ENCODE measurements at regions not wholly inside any gene's neighbourhood (a gene's known extent, or its start where the extent isn't known, plus 50 kb on each side); places are given as distances from the start of the nearest gene placed in this dataset.
"Not testable (repeated sequence)": the region's sequence is repeated elsewhere in the genome, so short reads cannot be mapped to it uniquely, and the experiment has no call there.

DNA sequence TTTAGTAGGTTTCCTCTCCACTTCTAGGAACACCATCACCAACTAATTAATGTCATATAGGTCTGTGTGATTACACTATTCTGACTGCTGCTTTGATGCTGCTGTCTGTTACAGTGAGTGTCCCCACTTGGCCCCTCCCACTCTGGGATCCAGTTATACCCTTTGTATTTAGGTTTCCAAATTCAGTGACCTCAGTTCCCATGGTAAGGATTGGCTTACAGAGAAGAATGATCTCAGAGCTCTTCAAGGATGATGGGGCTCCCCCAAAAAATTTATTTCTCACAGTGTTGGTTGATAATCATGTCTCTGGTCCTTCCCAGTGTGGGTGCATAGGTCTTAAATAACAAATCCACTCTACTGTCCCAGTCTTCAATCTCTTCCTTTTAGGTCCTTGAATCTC lies 210.0 kb upstream of the MYL2 start:
- no peaks in the 10 kb centered on the region for H3K36me3 ChIP-seq (ENCODE audit: insufficient read depth, low read length)
- H3K9me3 ChIP-seq (replicated peaks; ENCODE audit: low read length), result peaks cover 3% of the 10 kb centered on the region
- no peak overlapping the region for H3K9ac ChIP-seq (ENCODE audit: low read depth, low read length)
- no peak overlapping the region for H3K4me2 ChIP-seq (ENCODE audit: low read length)
- no peak overlapping the region for H3K4me3 ChIP-seq (ENCODE audit: low read length)
- no peaks in the 10 kb centered on the region for H3K27me3 ChIP-seq (ENCODE audit: control insufficient read depth, insufficient read depth, low read length)
- no peaks in the 10 kb centered on the region for H3K4me1 ChIP-seq (ENCODE audit: control insufficient read depth, insufficient read depth, low read length)

DNA sequence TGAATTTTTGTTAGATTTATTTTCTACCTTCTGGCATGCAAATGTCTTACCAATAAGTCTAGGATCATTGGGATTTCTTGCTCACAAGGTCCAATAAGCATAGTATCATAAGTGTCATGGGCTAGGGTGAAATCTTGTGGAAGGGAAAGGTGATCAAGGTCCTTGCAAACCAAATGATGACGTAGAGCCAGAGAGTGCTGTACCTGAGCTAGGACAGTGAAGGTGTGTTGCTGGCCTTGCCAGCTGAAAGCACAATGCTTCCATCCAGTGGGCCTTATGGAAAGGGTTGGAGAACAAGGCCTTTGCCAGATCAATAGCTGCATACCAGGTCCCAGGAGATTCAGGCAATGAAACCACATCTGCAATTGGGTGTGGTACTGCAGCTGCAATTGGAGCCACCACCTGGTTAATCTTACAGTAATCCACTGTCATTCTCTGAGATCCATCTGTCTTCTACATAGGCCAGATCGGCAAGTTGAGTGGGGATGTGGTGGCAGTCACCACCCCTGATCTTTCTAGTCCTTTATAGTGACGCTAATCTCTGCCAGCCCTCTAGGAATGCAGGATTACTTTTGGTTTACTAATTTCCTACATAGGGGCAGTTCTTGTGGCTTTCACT lies 208.9 kb upstream of the MYL2 start:
- Histone ChIP-seq H3K4me2 (ENCODE audit: low read length) (no peak overlapping the region), H3K9ac (ENCODE audit: low read depth, low read length) (no peak overlapping the region), H3K4me3 (ENCODE audit: low read length) (no peak overlapping the region), H3K4me1 (ENCODE audit: control insufficient read depth, insufficient read depth, low read length) (no peaks in the 10 kb centered on the region), H3K27me3 (ENCODE audit: control insufficient read depth, insufficient read depth, low read length) (no peaks in the 10 kb centered on the region), H3K36me3 (ENCODE audit: insufficient read depth, low read length) (no peaks in the 10 kb centered on the region), H3K9me3 (replicated peaks; ENCODE audit: low read length) (peaks cover 3% of the 10 kb centered on the region)

DNA sequence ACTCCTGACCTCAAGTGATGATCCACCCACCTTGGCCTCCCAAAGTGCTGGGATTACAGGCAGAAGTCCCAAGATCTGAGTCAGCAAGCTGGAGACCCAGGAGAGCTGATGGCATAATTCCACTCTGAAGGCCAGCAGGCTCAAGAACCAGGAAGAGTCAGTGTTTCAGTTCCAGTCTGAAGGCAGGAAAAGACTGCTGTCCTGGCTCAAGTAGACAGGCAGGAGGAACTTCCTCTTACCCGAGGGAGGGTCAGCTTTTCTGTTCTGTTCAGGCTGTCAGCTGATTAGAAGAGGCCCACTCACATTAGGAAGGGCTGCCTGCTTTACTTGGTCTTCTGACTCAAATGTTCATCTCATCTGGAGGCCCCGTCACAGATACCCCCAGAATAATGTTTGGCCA lies 206.0 kb upstream of the MYL2 start:
- Histone ChIP-seq H3K4me3 (ENCODE audit: low read length) (no peak overlapping the region), H3K36me3 (ENCODE audit: insufficient read depth, low read length) (no peaks in the 10 kb centered on the region), H3K4me1 (ENCODE audit: control insufficient read depth, insufficient read depth, low read length) (no peaks in the 10 kb centered on the region), H3K9ac (ENCODE audit: low read depth, low read length) (no peak overlapping the region), H3K9me3 (replicated peaks; ENCODE audit: low read length) (no peaks in the 10 kb centered on the region), H3K27me3 (ENCODE audit: control insufficient read depth, insufficient read depth, low read length) (peaks cover 5% of the 10 kb centered on the region), H3K4me2 (ENCODE audit: low read length) (no peak overlapping the region)

DNA sequence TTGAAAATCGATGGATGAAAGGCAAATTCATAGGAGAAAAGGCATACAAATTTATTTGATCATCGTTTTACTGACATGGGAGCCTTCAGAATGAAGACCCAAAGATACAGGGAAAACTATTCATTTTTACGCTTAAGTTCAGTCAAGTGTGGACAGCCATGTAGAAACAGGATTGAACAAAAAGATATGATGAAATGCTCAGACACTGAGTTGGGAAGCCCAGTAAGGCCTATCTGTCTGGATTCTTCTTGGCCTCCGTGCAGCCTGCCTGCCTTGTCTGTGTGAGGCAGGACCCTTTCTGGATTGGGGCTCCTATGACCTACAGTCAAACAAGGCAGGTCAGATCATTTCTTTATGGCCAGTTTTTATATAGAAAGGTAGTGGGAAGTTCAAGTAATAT lies 203.8 kb upstream of the MYL2 start:
- Histone ChIP-seq H3K4me1 (ENCODE audit: control insufficient read depth, insufficient read depth, low read length) (no peaks in the 10 kb centered on the region), H3K4me2 (ENCODE audit: low read length) (no peak overlapping the region), H3K4me3 (ENCODE audit: low read length) (no peak overlapping the region), H3K9me3 (replicated peaks; ENCODE audit: low read length) (no peaks in the 10 kb centered on the region), H3K27me3 (ENCODE audit: control insufficient read depth, insufficient read depth, low read length) (peaks cover 14% of the 10 kb centered on the region), H3K9ac (ENCODE audit: low read depth, low read length) (no peak overlapping the region), H3K36me3 (ENCODE audit: insufficient read depth, low read length) (no peaks in the 10 kb centered on the region)

DNA sequence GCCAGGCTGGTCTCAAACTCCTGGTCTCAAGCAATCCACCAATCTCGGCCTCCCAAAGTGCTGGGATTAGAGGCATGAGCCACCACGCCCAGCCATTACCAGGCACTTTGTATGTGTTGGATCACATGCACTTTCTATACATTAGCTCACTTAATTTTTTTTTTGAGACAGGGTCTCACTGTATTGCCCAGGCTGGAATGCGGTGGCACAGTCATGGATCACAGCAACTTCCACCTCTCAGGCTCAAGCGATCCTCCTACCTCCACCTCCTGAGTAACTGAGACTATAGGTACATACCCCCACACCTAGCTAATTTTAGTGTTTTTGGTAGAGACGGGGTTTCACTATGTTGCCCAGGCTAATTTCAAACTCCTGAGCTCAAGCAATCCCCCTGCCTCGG lies 203.0 kb upstream of the MYL2 start:
- Histone ChIP-seq H3K9me3 (replicated peaks; ENCODE audit: low read length) (no peaks in the 10 kb centered on the region), H3K36me3 (ENCODE audit: insufficient read depth, low read length) (no peaks in the 10 kb centered on the region), H3K9ac (ENCODE audit: low read depth, low read length) (no peak overlapping the region), H3K4me3 (ENCODE audit: low read length) (no peak overlapping the region), H3K27me3 (ENCODE audit: control insufficient read depth, insufficient read depth, low read length) (peaks cover 14% of the 10 kb centered on the region), H3K4me2 (ENCODE audit: low read length) (no peak overlapping the region), H3K4me1 (ENCODE audit: control insufficient read depth, insufficient read depth, low read length) (no peaks in the 10 kb centered on the region)

DNA sequence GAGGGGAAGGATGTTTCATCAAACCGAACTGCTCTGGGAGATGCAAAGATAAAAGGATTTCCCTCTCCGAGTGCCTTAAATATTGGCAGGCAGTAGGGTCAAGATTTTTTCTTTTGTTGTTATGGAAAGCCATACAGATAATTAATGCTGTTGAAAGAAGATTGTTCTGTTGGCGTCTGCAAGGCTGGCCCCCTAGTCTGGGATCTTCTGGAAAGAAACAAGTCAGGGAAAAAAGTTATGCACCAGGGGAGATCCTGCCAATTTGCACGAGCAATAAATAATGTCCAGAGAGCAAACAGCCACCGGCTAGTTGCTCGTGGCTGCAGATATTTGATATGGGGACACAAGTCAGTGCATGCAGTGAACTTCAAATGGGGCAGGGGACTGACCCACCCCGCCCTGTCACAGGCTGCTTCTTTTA lies 202.1 kb upstream of the MYL2 start:
- H3K27me3 ChIP-seq (ENCODE audit: control insufficient read depth, insufficient read depth, low read length), result peaks cover 14% of the 10 kb centered on the region
- no peak overlapping the region for H3K4me3 ChIP-seq (ENCODE audit: low read length)
- H3K9me3 ChIP-seq (replicated peaks; ENCODE audit: low read length), result no peaks in the 10 kb centered on the region
- H3K4me1 ChIP-seq (ENCODE audit: control insufficient read depth, insufficient read depth, low read length), result no peaks in the 10 kb centered on the region
- no peak overlapping the region for H3K9ac ChIP-seq (ENCODE audit: low read depth, low read length)
- no peaks in the 10 kb centered on the region for H3K36me3 ChIP-seq (ENCODE audit: insufficient read depth, low read length)
- H3K4me2 ChIP-seq (ENCODE audit: low read length), result no peak overlapping the region

DNA sequence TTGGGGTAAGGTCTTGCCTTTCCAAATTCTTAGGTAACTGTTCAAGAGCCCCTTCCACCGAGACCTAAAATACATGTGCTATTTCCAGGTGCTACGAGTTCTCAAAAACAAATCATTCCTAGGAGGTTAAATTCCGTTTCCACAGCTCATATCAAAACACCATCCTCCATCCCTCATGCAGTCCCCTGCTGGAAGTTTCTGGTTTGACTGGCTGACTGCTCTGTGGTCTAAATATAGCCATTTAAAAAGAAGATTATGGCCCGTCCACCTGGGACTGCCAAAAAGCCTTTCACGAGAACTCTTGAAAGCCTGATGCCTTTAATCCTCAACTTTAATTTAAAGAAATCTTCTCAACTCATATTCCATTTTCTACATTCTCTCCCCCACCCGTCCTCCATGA lies 201.5 kb upstream of the MYL2 start:
- H3K9me3 ChIP-seq (replicated peaks; ENCODE audit: low read length), result no peaks in the 10 kb centered on the region

DNA sequence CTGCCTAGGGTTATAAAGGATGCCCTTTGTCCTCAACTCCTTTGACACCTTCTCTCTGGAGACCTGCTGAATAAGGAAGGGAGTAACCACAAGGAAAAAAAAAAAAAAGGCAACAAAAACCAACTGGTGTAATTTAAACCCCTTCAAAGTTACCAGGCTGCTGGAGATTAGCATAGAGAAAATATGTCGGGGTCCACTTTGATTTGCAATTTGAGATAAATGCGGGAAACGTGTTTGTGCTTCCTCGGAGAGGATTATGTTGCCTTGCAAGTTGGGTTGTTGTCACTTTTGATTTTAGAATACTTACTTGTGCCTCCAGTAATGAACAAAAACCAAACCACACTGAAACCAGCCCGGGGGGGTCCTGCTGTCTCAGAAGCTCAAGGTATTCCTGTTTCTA lies 200.2 kb upstream of the MYL2 start:
- no peak overlapping the region for H3K4me2 ChIP-seq (ENCODE audit: low read length)
- H3K27me3 ChIP-seq (ENCODE audit: control insufficient read depth, insufficient read depth, low read length), result peaks cover 14% of the 10 kb centered on the region
- H3K36me3 ChIP-seq (ENCODE audit: insufficient read depth, low read length), result no peaks in the 10 kb centered on the region
- no peaks in the 10 kb centered on the region for H3K4me1 ChIP-seq (ENCODE audit: control insufficient read depth, insufficient read depth, low read length)
- H3K4me3 ChIP-seq (ENCODE audit: low read length), result no peak overlapping the region
- no peak overlapping the region for H3K9ac ChIP-seq (ENCODE audit: low read depth, low read length)
- no peaks in the 10 kb centered on the region for H3K9me3 ChIP-seq (replicated peaks; ENCODE audit: low read length)

More for the DNA sequence above, 201.5 kb upstream of the MYL2 start:
- Histone ChIP-seq H3K4me1 (ENCODE audit: control insufficient read depth, insufficient read depth, low read length) (no peaks in the 10 kb centered on the region), H3K9ac (ENCODE audit: low read depth, low read length) (no peak overlapping the region), H3K4me2 (ENCODE audit: low read length) (no peak overlapping the region), H3K27me3 (ENCODE audit: control insufficient read depth, insufficient read depth, low read length) (peaks cover 14% of the 10 kb centered on the region), H3K4me3 (ENCODE audit: low read length) (no peak overlapping the region), H3K36me3 (ENCODE audit: insufficient read depth, low read length) (no peaks in the 10 kb centered on the region)

DNA sequence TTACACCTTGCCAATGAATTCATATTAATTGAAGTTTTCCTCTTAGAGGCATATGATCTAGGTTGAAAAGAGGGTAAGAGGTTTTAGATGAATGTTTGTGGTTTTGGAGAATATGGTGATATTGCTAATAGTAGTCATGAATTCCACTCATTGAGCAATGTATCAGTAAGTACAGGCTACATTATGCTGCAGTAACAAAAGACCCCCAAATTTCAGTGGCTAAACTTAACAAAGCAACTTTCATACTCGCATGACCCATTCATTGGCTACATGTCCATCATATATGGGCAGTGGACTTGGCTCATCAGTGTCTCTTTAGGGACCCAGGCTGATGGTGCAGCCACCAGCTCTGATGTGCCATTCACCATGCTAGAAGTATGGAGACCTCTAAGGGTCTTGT lies 196.6 kb upstream of the MYL2 start:
- Histone ChIP-seq H3K36me3 (ENCODE audit: insufficient read depth, low read length) (no peaks in the 10 kb centered on the region), H3K4me2 (ENCODE audit: low read length) (no peak overlapping the region), H3K4me1 (ENCODE audit: control insufficient read depth, insufficient read depth, low read length) (no peaks in the 10 kb centered on the region), H3K27me3 (ENCODE audit: control insufficient read depth, insufficient read depth, low read length) (peaks cover 9% of the 10 kb centered on the region), H3K4me3 (ENCODE audit: low read length) (no peak overlapping the region), H3K9me3 (replicated peaks; ENCODE audit: low read length) (no peaks in the 10 kb centered on the region), H3K9ac (ENCODE audit: low read depth, low read length) (no peak overlapping the region)

DNA sequence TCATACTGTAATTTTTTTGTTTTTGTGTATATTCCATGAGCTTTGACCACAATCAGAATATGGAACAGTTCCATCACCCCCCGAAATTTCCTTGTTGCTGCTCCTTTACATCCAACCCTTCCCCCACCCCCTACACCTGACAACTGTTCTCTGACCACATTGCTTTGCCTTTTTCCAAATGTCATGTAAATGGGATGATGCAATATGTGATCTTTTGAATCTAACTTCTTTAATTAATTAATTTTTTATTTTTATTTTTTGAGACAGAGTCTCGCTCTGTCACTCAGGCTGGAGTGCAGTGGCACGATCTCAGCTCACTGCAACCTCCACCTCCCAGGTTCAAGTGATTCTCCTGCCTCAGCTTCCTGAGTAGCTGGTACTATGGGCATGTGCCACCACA lies 192.9 kb upstream of the MYL2 start:
- not testable (repeated sequence) for H3K27me3 ChIP-seq (ENCODE audit: control insufficient read depth, insufficient read depth, low read length); H3K4me3 ChIP-seq (ENCODE audit: low read length); H3K36me3 ChIP-seq (ENCODE audit: insufficient read depth, low read length); H3K9me3 ChIP-seq (replicated peaks; ENCODE audit: low read length); H3K4me2 ChIP-seq (ENCODE audit: low read length); H3K4me1 ChIP-seq (ENCODE audit: control insufficient read depth, insufficient read depth, low read length); H3K9ac ChIP-seq (ENCODE audit: low read depth, low read length)

DNA sequence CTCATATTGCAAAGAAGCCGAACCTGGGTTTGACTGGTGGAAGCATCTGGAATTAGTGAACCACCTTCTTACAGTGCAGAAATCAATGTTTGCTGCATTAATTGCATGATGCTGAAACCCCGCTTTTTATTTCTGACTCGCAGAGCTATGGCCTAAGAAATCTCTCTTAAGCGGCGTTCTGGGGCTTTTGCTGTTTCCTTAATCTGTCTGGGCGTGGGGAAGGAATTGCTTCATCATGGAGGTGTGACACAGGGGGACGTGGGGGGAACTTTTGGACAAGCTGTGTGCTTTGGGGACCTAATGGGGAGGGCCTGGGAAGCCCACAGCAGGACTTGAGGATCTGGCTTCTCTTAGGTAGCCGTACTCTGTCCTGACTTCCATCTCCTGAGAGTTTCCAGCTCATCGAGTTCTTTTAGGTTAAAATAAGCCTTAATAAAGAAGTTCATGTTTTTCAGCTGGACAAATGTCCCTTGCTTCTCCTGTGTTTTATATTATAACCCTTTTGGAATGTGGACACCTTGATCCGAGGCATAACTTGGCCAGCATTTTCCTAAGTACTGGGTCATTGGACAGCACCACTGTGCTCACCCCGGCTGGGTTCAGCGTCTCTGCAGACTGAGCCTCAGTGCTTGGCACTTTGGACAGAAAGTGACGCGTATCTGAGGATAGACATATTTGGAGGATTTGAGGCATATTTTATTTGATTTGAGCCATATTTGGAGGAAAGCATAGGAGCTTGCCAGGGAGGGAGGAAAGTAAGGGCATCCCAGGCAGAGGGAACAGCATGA lies 192.1 kb upstream of the MYL2 start:
- no peak overlapping the region for H3K9ac ChIP-seq (ENCODE audit: low read depth, low read length)
- no peak overlapping the region for H3K4me2 ChIP-seq (ENCODE audit: low read length)
- H3K36me3 ChIP-seq (ENCODE audit: insufficient read depth, low read length), result no peaks in the 10 kb centered on the region
- H3K4me3 ChIP-seq (ENCODE audit: low read length), result no peak overlapping the region
- no peaks in the 10 kb centered on the region for H3K4me1 ChIP-seq (ENCODE audit: control insufficient read depth, insufficient read depth, low read length)
- H3K9me3 ChIP-seq (replicated peaks; ENCODE audit: low read length), result no peaks in the 10 kb centered on the region
- no peaks in the 10 kb centered on the region for H3K27me3 ChIP-seq (ENCODE audit: control insufficient read depth, insufficient read depth, low read length)

DNA sequence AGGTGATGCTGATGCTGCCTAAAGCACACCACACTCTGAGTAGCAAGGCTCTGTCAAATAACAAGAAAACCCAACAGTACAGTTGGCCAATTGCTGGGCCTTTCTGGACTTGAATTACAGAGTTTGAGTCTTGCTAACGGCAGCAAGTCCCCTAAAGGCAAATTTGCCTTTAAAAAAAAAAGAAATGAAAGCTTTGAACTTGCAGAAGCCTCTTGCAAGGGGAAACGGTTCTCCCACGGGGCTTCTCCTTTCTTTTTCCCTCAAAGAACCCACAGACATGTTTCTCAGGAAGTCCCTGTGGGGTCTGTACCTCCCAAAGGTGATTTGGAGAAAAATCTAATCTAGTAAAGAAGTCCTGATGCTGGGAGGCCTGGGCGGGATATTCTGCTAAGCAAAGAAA lies 191.3 kb upstream of the MYL2 start:
- H3K4me1 ChIP-seq (ENCODE audit: control insufficient read depth, insufficient read depth, low read length), result no peaks in the 10 kb centered on the region

More for the DNA sequence above, 191.3 kb upstream of the MYL2 start:
- H3K9ac ChIP-seq (ENCODE audit: low read depth, low read length), result no peak overlapping the region
- H3K4me2 ChIP-seq (ENCODE audit: low read length), result no peak overlapping the region
- no peaks in the 10 kb centered on the region for H3K36me3 ChIP-seq (ENCODE audit: insufficient read depth, low read length)
- H3K9me3 ChIP-seq (replicated peaks; ENCODE audit: low read length), result no peaks in the 10 kb centered on the region
- no peaks in the 10 kb centered on the region for H3K27me3 ChIP-seq (ENCODE audit: control insufficient read depth, insufficient read depth, low read length)
- H3K4me3 ChIP-seq (ENCODE audit: low read length), result no peak overlapping the region
